VCaP (cell line): ENCODE measurements at regions not wholly inside any gene's neighbourhood (a gene's known extent, or its start where the extent isn't known, plus 50 kb on each side); places are given as distances from the start of the nearest gene placed in this dataset.

ENCODE experiments used
- H3K27ac ChIP-seq: fragments of 450-650 bp; 2 replicates; pipeline ENCODE4 v1.5.1; 2017
- TF ChIP-seq, protein P1 (sequence below): fragments of 450-650 bp; conservative IDR thresholded peaks from 2 replicates; pipeline ENCODE4 v1.5.1; 2017; ENCODE audit warnings: mild to moderate bottlenecking, moderate library complexity

GRCh38 chr2:228377533-228377932, 196.0 kb upstream of the SPHKAP start:
- TF ChIP-seq, protein P1, sequence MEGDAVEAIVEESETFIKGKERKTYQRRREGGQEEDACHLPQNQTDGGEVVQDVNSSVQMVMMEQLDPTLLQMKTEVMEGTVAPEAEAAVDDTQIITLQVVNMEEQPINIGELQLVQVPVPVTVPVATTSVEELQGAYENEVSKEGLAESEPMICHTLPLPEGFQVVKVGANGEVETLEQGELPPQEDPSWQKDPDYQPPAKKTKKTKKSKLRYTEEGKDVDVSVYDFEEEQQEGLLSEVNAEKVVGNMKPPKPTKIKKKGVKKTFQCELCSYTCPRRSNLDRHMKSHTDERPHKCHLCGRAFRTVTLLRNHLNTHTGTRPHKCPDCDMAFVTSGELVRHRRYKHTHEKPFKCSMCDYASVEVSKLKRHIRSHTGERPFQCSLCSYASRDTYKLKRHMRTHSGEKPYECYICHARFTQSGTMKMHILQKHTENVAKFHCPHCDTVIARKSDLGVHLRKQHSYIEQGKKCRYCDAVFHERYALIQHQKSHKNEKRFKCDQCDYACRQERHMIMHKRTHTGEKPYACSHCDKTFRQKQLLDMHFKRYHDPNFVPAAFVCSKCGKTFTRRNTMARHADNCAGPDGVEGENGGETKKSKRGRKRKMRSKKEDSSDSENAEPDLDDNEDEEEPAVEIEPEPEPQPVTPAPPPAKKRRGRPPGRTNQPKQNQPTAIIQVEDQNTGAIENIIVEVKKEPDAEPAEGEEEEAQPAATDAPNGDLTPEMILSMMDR, result no peak
- no peak overlapping the region for H3K27ac ChIP-seq

- H3K27ac ChIP-seq, result no peak overlapping the region
- TF ChIP-seq, protein P1, result no peak
Observed at GRCh38 chr2:228374741-228375140, 193.3 kb upstream of the SPHKAP start.

DNA sequence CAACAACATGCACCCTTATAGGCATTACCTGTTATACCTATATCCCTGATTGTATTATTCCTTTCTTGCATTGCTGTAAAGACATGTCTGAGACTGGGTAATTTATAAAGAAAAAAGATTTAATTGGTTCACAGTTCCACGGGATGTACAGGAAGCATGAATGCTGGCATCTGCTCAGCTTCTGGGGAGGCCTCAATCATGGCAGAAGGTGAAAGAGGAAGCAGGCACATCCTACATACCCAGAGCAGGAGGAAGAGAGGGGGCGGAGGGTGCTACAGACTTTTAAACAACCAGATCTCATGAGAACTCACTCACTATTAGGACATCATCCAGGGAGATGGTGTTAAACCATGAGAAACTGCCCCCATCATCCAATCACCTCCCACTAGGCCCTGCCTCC, 191.7 kb upstream of the SPHKAP start:
- TF ChIP-seq, protein P1, result no peak
- no peak overlapping the region for H3K27ac ChIP-seq

DNA sequence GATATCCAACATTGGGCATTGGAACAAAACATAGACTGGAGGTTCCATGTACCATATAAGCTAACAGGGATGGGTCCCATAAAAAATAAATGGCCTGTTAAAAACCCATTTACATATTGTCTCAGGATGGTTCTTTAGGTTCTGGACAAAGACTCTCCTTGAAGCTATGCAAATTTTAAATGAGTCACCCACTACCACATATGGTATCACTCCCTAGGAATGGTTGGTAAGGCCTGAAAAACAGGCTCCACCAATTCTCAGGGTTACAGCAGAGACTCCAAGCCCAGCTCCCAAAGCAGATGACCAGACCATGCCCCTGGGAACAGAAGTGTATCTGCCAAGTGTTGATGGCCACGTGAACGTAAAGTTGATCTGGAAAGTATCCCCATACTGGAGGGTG, 190.7 kb upstream of the SPHKAP start:
- TF ChIP-seq, protein P1, result no peak
- no peak overlapping the region for H3K27ac ChIP-seq

GRCh38 chr2:228369400-228370031, 188.0 kb upstream of the SPHKAP start:
- TF ChIP-seq, protein P1, result no peak
- H3K27ac ChIP-seq, result no peak overlapping the region

GRCh38 chr2:228367356-228367755, 185.9 kb upstream of the SPHKAP start:
- no peak overlapping the region for H3K27ac ChIP-seq
- TF ChIP-seq, protein P1, result no peak

GRCh38 chr2:228359473-228359872, 178.0 kb upstream of the SPHKAP start:
- TF ChIP-seq, protein P1, result no peak
- no peak overlapping the region for H3K27ac ChIP-seq
